WTC11 (cell line): ENCODE measurements at regions not wholly inside any gene's neighbourhood (a gene's known extent, or its start where the extent isn't known, plus 50 kb on each side); places are given as distances from the start of the nearest gene placed in this dataset.

ENCODE experiments used
- ATAC-seq: fragments of 200-7000 bp; cut with Tn5 transposase; 2 replicates; pipeline ENCODE4 v1.10.0; 2021; ENCODE audit warnings: mild to moderate bottlenecking, moderate library complexity
- CTCF ChIA-PET: fragments of 300-600 bp; sonication (Branson Sonifier 250); formaldehyde crosslinking; loops from one replicate; lab custom pipeline; 2021; ENCODE audit warnings: antibody characterized with exemption; lab: Charles Lee
- POLR2A ChIA-PET: fragments of 350-600 bp; sonication (Branson Sonifier 250); formaldehyde crosslinking; loops from one replicate; lab custom pipeline; 2021; ENCODE audit warnings: antibody characterized with exemption; lab: Charles Lee
- DNase-seq: peaks from one replicate; pipeline ENCODE4 v3.0.0; 2021; ENCODE audit warnings: low spot score
- H3K27ac Mint-ChIP-seq: 2 replicates; pipeline ENCODE4 v1.8.0; 2021; ENCODE audit warnings: mixed read lengths
- H3K27me3 Mint-ChIP-seq: 2 replicates; pipeline ENCODE4 v1.8.0; 2021; ENCODE audit warnings: low read depth, mild to moderate bottlenecking, moderate library complexity, mixed read lengths
- H3K36me3 Mint-ChIP-seq: 2 replicates; pipeline ENCODE4 v1.8.0; 2021; ENCODE audit warnings: mixed read lengths
- H3K4me1 Mint-ChIP-seq: 2 replicates; pipeline ENCODE4 v1.8.0; 2022; ENCODE audit warnings: mixed read lengths
- H3K4me3 Mint-ChIP-seq: 2 replicates; pipeline ENCODE4 v1.8.0; 2021; ENCODE audit warnings: mild to moderate bottlenecking, moderate library complexity, mixed read lengths
- H3K9me3 Mint-ChIP-seq: 2 replicates; pipeline ENCODE4 v1.8.0; 2021; ENCODE audit warnings: mixed read lengths
- AR ChIP-seq: fragments of 250-450 bp; sonication (Bioruptor Pico); IDR thresholded peaks from 2 replicates; pipeline ENCODE4 v1.9.0; 2021; ENCODE audit warnings: mild to moderate bottlenecking
- ATF2 ChIP-seq: sonication (generic); formaldehyde crosslinking; IDR thresholded peaks from 2 replicates; pipeline ENCODE4 v1.8.1; 2022; ENCODE audit warnings: low read depth, missing genetic modification reagents, borderline replicate concordance
- ATF3 ChIP-seq: sonication (generic); formaldehyde crosslinking; conservative IDR thresholded peaks from 2 replicates; pipeline ENCODE4 v1.8.1; 2022; ENCODE audit warnings: mild to moderate bottlenecking, missing genetic modification reagents
- CTCF ChIP-seq: fragments of 200-600 bp; IDR thresholded peaks from 2 replicates; pipeline ENCODE4 v1.8.0; 2022; ENCODE audit warnings: antibody characterized with exemption
- ELF4 ChIP-seq: sonication (generic); formaldehyde crosslinking; IDR thresholded peaks from 2 replicates; pipeline ENCODE4 v1.8.1; 2022; ENCODE audit warnings: low read depth, mild to moderate bottlenecking, moderate library complexity, missing genetic modification reagents
- ERG ChIP-seq: fragments of 250-450 bp; sonication (Bioruptor Pico); IDR thresholded peaks from 2 replicates; pipeline ENCODE4 v1.8.0; 2021; ENCODE audit warnings: mild to moderate bottlenecking
- ESRRA ChIP-seq: sonication (generic); formaldehyde crosslinking; IDR thresholded peaks from 2 replicates; pipeline ENCODE4 v1.8.1; 2022; ENCODE audit warnings: mild to moderate bottlenecking, missing genetic modification reagents, borderline replicate concordance
- FOXJ3 ChIP-seq: sonication (generic); formaldehyde crosslinking; IDR thresholded peaks from 2 replicates; pipeline ENCODE4 v1.9.0; 2021; ENCODE audit warnings: missing genetic modification reagents, mild to moderate bottlenecking, borderline replicate concordance
- FOXP1 ChIP-seq: sonication (generic); formaldehyde crosslinking; IDR thresholded peaks from 2 replicates; pipeline ENCODE4 v1.8.0; 2022; ENCODE audit warnings: missing genetic modification reagents, mild to moderate bottlenecking, moderate library complexity, borderline replicate concordance
- GRHL2 ChIP-seq: fragments of 250-450 bp; sonication (Bioruptor Pico); IDR thresholded peaks from 2 replicates; pipeline ENCODE4 v1.8.0; 2022; ENCODE audit warnings: mild to moderate bottlenecking, moderate library complexity; ENCODE audit not compliant: insufficient replicate concordance, severe bottlenecking
- JAZF1 ChIP-seq: fragments of 250-450 bp; sonication (Bioruptor Pico); IDR thresholded peaks from 2 replicates; pipeline ENCODE4 v1.9.0; 2021; ENCODE audit warnings: moderate library complexity, mild to moderate bottlenecking, inconsistent platforms
- KAT7 ChIP-seq: sonication (generic); formaldehyde crosslinking; IDR thresholded peaks from 2 replicates; pipeline ENCODE4 v1.8.1; 2023; ENCODE audit warnings: missing genetic modification reagents, mild to moderate bottlenecking, borderline replicate concordance
- MLX ChIP-seq: sonication (generic); formaldehyde crosslinking; IDR thresholded peaks from 2 replicates; pipeline ENCODE4 v1.8.1; 2023; ENCODE audit warnings: mild to moderate bottlenecking, missing genetic modification reagents, moderate library complexity
- MYBL2 ChIP-seq: sonication (generic); formaldehyde crosslinking; IDR thresholded peaks from 2 replicates; pipeline ENCODE4 v1.8.1; 2023; ENCODE audit warnings: mild to moderate bottlenecking, moderate library complexity, missing genetic modification reagents
- NFATC4 ChIP-seq: fragments of 250-450 bp; sonication (Bioruptor Pico); IDR thresholded peaks from 2 replicates; pipeline ENCODE4 v1.9.0; 2021; ENCODE audit warnings: mild to moderate bottlenecking
- NFYB ChIP-seq: sonication (generic); formaldehyde crosslinking; conservative IDR thresholded peaks from 2 replicates; pipeline ENCODE4 v1.8.0; 2022; ENCODE audit warnings: low read depth, missing genetic modification reagents
- NR2C2 ChIP-seq: sonication (generic); formaldehyde crosslinking; IDR thresholded peaks from 2 replicates; pipeline ENCODE4 v1.8.0; 2022; ENCODE audit warnings: mild to moderate bottlenecking, missing genetic modification reagents
- OVOL2 ChIP-seq: fragments of 250-450 bp; sonication (Bioruptor Pico); IDR thresholded peaks from 2 replicates; pipeline ENCODE4 v1.9.0; 2021; ENCODE audit warnings: mild to moderate bottlenecking, borderline replicate concordance
- SOX15 ChIP-seq: fragments of 250-450 bp; sonication (Bioruptor Pico); IDR thresholded peaks from 2 replicates; pipeline ENCODE4 v1.9.0; 2021; ENCODE audit warnings: mild to moderate bottlenecking
- STAT6 ChIP-seq: sonication (generic); formaldehyde crosslinking; conservative IDR thresholded peaks from 2 replicates; pipeline ENCODE4 v1.8.1; 2023; ENCODE audit warnings: mild to moderate bottlenecking, low read depth, missing genetic modification reagents, moderate library complexity
- TEAD4 ChIP-seq: sonication (generic); formaldehyde crosslinking; IDR thresholded peaks from 2 replicates; pipeline ENCODE4 v1.8.0; 2022; ENCODE audit warnings: mild to moderate bottlenecking, missing genetic modification reagents
- ZNF263 ChIP-seq: sonication (generic); formaldehyde crosslinking; IDR thresholded peaks from 2 replicates; pipeline ENCODE4 v1.8.1; 2022; ENCODE audit warnings: low read depth, mild to moderate bottlenecking, moderate library complexity, missing genetic modification reagents
- ZNF396 ChIP-seq: fragments of 250-450 bp; sonication (Bioruptor Pico); IDR thresholded peaks from 2 replicates; pipeline ENCODE4 v1.8.0; 2021; ENCODE audit warnings: mild to moderate bottlenecking, moderate library complexity, borderline replicate concordance
- ZNF671 ChIP-seq: fragments of 250-450 bp; sonication (Bioruptor Pico); IDR thresholded peaks from 2 replicates; pipeline ENCODE4 v1.8.0; 2021; ENCODE audit warnings: mild to moderate bottlenecking

- DNase-seq, result no peak
- Mint-ChIP-seq H3K4me1 (peaks cover 51% of the 10 kb centered on the region), H3K9me3 (peaks cover 54% of the 10 kb centered on the region), H3K36me3 (peaks cover 40% of the 10 kb centered on the region), H3K27ac (no peak overlapping the region), H3K4me3 (no peak overlapping the region)
- ChIA-PET CTCF (no interaction called here), POLR2A (no interaction called here)
- ATAC-seq, result no peak
- TF ChIP-seq ATF2 (CRISPR knock-in tag), result no peak
- TF ChIP-seq GRHL2, result no peak
- no peak for TF ChIP-seq CTCF
- TF ChIP-seq AR (CRISPR knock-in tag), result no peak
- no peak for TF ChIP-seq JAZF1 (CRISPR knock-in tag)
- TF ChIP-seq OVOL2 (CRISPR knock-in tag), result no peak
- TF ChIP-seq, all 79 proteins: peak for 0
- H3K27me3 Mint-ChIP-seq, result no peaks in the 10 kb centered on the region; the same call in 1 of the 2 replicates
These were observed 488.8 kb upstream of the ATXN8OS start for GRCh38 chr13:69618838-69619237.

- Mint-ChIP-seq H3K27ac (no peak overlapping the region), H3K36me3 (peaks cover 37% of the 10 kb centered on the region), H3K9me3 (peaks cover 53% of the 10 kb centered on the region), H3K4me1 (peaks cover 56% of the 10 kb centered on the region), H3K4me3 (no peak overlapping the region), H3K27me3 (no peaks in the 10 kb centered on the region; the same call in 1 of the 2 replicates)
- ChIA-PET POLR2A (no interaction called here), CTCF (no interaction called here)
- ATAC-seq (no peak), DNase-seq (no peak)
- TF ChIP-seq ZNF263 (CRISPR knock-in tag), result no peak
- no peak for TF ChIP-seq ERG (CRISPR knock-in tag)
- TF ChIP-seq ESRRA (CRISPR knock-in tag), result no peak
- TF ChIP-seq STAT6 (CRISPR knock-in tag), result no peak
- TF ChIP-seq ZNF396 (CRISPR knock-in tag), result no peak
- no peak for TF ChIP-seq MYBL2
- no peak for TF ChIP-seq ELF4 (CRISPR knock-in tag)
- TF ChIP-seq MLX, result no peak
- TF ChIP-seq ATF3 (CRISPR knock-in tag), result no peak
- TF ChIP-seq ZNF671 (CRISPR knock-in tag), result no peak
- no peak for TF ChIP-seq SOX15 (CRISPR knock-in tag)
- no peak for TF ChIP-seq FOXP1 (CRISPR knock-in tag)
- TF ChIP-seq FOXJ3 (CRISPR knock-in tag), result no peak
- no peak for TF ChIP-seq KAT7 (CRISPR knock-in tag)
- TF ChIP-seq NFYB (CRISPR knock-in tag), result no peak
- TF ChIP-seq NFATC4, result no peak
- TF ChIP-seq GRHL2, result no peak
- no peak for TF ChIP-seq TEAD4 (CRISPR knock-in tag)
- no peak for TF ChIP-seq NR2C2 (CRISPR knock-in tag)
These were observed 489.2 kb upstream of the ATXN8OS start for GRCh38 chr13:69618393-69618792.
